ENCODE measurements at regions not wholly inside any gene's neighbourhood (a gene's known extent, or its start where the extent isn't known, plus 50 kb on each side); places are given as distances from the start of the nearest gene placed in this dataset.
"Not testable (repeated sequence)": the region's sequence is repeated elsewhere in the genome, so short reads cannot be mapped to it uniquely, and the experiment has no call there.

GRCh38 chr10:35881320-35881719 lies 239.2 kb upstream of the FZD8 start:
- no peak for DNase-seq

- no peak for DNase-seq
Measured at GRCh38 chr10:35876248-35876647, 234.2 kb upstream of the FZD8 start.

- no peak for DNase-seq
Measured at GRCh38 chr10:35875016-35875676, 233.1 kb upstream of the FZD8 start.

- no peak for DNase-seq
Measured at GRCh38 chr10:35874311-35875015, 232.4 kb upstream of the FZD8 start.

DNA sequence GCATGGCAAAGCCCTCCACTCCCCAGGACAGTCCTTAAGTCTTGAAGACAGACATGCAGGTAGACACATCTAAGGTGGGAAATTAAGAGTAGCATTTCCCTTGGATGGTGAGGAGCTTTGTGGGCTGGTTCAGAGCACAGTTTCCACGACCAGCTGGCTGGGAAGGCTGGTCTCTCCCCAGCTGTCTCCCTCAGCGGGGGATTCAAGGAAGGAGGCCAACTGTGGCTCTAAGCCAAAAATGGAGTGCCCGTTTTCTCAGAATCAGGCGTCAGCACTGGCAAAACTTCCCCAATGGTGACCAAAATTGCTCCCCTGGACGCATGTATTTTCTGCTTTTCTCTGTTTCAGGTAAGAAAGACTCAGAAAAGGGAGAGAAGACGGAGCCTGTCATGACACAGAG lies 230.6 kb upstream of the FZD8 start:
- DNase-seq: no peak

DNA sequence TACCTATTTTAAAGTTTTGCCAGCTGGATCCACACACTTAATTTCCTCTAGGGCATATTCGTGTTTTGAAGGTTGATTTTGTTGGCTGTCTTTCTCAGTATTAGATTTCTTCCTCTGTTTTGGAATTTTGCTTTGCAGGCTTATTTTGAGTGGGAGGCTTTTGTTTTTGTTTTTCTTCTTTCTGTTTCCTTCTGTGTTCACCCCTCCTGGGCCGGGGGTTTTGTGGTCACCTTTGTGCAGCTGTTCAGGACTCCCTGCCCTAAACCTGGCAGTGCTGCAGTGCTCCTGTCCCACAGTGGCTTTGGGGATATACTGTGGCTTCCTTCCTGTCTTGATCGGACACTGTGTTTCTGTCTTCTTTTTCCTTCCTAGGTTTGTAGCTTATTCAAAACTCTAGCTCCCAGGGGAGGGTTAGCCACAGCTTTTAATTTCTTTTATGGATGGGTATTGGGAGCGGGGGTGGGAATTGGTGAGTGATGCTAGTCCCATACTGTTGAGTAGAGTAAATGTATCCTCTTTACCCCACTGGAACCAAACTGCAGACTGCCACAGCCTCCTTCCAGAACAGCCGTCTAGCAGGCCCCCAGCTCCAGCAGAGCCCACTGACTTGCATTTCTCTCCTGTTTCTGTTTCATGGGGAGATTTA lies 228.7 kb upstream of the FZD8 start:
- DNase-seq: no peak

GRCh38 chr10:35858676-35859283 lies 216.7 kb upstream of the FZD8 start:
- DNase-seq: not testable (repeated sequence)

GRCh38 chr10:35857860-35858259 lies 215.8 kb upstream of the FZD8 start:
- no peak for DNase-seq

DNA sequence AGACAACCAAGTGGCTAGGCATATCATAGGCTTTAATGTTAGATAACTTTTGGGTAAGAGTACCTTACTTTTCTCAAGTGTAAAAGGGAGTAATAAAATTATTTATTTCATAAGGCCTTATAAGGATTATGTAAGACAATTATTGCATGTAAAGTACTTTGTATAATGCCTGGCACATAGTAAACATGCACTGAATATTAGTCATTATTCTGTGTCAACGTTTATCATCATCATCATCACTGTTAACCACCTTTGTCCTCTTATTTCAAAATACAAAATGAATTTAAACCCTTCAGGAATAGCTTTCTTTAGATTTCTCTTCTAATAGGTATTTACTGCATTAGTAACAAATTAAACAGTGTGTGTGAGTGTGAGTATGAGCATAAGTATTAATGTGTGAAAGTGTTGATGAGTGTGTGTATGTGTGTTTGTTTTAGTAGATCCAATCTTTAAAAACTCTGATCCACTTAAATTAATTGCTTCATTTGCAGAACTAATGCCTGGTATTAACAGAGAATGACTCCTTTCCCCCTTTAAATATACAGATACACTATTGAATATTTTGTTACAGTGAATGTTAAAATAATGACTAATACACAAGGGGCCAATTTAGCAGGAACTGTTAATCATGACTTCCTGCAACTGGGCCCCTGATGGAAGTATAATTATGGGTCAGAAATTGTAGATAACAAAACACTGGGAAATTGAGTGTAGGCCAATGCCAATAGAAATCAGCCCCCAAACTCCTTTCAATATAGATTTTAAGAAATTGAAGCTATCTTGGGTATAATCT lies 213.3 kb upstream of the FZD8 start:
- DNase-seq: no peak

- DNase-seq: no peak
Measured at GRCh38 chr10:35854661-35855060, 212.6 kb upstream of the FZD8 start.

- DNase-seq: no peak
Measured at GRCh38 chr10:35852721-35853120, 210.6 kb upstream of the FZD8 start.

- no peak for DNase-seq
Measured at GRCh38 chr10:35848412-35848811, 206.3 kb upstream of the FZD8 start.

DNA sequence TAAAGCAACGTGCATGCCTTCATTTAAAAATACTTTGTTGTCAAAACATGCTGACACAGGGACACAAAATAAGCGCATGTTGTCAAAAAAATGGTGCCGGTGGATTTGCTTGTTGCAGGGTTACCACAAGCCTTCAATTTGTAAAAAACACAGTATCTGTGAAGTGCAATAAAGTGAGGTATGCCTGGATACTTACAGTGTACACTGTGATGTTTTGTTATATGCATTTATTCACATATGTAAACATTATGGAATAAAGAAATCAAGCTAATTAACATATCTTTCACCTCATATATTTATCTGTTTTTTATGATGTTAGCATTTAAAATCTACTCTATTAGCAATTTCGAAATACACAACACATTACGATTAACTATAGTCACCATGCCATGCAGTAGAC lies 202.6 kb upstream of the FZD8 start:
- no peak for DNase-seq

DNA sequence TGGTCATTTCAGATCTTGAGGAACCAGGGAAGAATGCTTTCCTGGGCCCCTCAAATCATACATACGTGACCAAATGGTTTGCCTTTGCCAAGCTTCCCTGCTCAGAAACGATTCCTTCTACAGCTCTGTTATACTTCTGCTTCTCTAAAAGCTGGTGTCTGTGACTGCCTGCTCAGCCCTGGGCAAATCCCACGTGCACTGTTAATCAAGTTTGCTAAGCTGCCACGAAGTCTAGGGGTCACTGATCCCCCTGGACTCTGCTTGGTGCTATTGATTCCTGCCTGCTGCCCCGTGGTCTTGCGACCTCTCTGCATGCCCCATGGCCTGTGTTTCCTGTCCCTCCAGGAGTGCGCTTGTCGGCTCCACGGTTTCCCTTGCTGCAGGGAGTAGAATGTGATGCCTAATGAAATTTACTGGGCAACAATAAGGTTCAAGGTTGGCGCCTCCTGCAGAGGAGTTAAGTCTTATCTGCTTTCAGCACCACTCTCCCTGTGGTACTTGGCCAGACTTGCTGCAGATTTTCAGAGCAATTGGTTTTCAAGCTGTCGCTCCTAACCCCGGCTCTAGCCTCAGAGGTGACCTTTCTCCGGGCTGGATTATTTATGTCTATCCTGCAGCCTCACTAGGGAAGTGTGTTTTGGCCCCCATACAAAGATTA lies 201.6 kb upstream of the FZD8 start:
- no peak for DNase-seq

DNA sequence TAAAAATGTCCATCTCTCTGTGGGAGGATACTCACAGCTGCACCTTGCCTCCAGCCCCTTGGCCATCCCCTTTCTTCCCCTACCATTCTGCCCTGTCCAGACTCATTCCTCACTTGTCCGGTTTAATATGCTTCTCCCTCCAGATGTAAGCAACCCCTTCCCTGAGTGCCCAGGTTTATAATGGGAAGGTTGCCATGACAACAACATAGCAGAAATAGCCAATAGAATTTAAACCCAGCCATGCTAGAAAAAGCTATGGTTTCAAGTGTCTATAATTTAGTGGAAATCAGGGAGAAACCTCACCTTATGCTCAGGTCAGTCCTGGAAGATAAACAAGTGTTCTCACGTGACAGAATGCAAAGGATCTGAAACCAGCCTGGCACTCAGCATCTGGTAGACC lies 196.0 kb upstream of the FZD8 start:
- no peak for DNase-seq

- no peak for DNase-seq
Measured at GRCh38 chr10:35835545-35835944, 193.4 kb upstream of the FZD8 start.

DNA sequence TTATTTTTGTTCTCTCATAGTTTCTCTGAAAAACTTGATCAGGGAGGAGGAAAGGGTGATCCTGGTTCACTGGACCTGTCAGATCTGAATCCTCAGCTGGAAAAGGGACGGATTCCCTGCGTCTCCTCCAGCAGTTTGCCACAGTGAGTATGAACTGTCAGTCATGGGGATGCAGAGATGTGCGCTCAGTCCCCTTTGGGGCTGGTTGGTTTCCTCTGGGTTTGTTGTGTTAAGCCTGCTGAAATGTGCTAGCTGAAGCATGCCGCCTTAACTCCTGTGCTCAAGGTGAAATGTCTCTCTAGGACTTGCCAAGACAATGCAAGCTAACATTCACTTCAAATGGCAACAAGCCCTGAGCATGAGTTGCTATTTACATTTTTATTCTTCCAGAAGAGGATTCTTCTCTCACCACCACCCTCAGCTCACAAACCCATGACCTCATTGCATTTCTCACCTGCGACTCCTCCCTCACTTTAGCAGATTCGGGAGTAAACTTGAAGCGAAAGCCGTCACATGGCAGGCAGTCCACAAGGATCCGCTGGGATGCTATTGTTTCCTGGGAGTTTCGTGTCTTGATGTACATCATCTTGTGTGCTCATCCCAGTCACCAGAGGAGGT lies 192.9 kb upstream of the FZD8 start:
- no peak for DNase-seq

DNA sequence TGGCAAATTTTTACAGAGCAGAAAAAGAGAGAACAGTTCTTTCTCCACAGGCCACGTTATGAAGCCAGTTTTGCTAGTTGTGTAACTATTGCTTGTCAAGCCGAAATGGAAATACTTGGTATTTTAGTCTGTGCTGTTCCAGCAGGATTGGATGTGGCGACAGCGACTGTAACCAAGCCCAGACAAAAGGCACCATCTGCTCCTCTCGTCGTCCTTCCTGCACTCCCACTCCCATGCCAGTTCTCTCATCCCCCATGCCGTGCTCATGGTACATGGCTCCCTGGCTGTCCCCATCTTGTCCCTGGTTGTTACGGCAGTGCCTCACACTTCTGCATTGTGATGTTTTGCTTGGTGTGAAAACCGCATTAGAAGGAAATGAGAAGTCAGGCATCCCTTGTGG lies 185.7 kb upstream of the FZD8 start:
- DNase-seq: no peak

- no peak for DNase-seq
Measured at GRCh38 chr10:35824704-35825103, 182.6 kb upstream of the FZD8 start.

GRCh38 chr10:35822316-35822715 lies 180.2 kb upstream of the FZD8 start:
- no peak for DNase-seq

- no peak for DNase-seq
Measured at GRCh38 chr10:35821339-35821911, 179.3 kb upstream of the FZD8 start.

GRCh38 chr10:35819736-35820135 lies 177.6 kb upstream of the FZD8 start:
- DNase-seq: no peak
